ENCODE measurements at regions not wholly inside any gene's neighbourhood (a gene's known extent, or its start where the extent isn't known, plus 50 kb on each side); places are given as distances from the start of the nearest gene placed in this dataset.

GRCh38 chr7:131090886-131091692, 236.6 kb upstream of the MKLN1 start:
- no peak for FAIRE-seq

GRCh38 chr7:131094685-131095084, 233.0 kb upstream of the MKLN1 start:
- no peak for FAIRE-seq

- FAIRE-seq, result no peak
Observed at GRCh38 chr7:131095346-131095745, 232.3 kb upstream of the MKLN1 start.

- no peak for FAIRE-seq
Observed at GRCh38 chr7:131096267-131096927, 231.3 kb upstream of the MKLN1 start.

- FAIRE-seq, result no peak
Observed at GRCh38 chr7:131097662-131098376, 229.9 kb upstream of the MKLN1 start.

GRCh38 chr7:131098527-131098926, 229.1 kb upstream of the MKLN1 start:
- FAIRE-seq, result no peak

GRCh38 chr7:131100357-131101054, 227.2 kb upstream of the MKLN1 start:
- no peak for FAIRE-seq

GRCh38 chr7:131103997-131104396, 223.7 kb upstream of the MKLN1 start:
- FAIRE-seq, result no peak

- no peak for FAIRE-seq
Observed at GRCh38 chr7:131104596-131105293, 222.9 kb upstream of the MKLN1 start.

GRCh38 chr7:131105294-131105798, 222.3 kb upstream of the MKLN1 start:
- no peak for FAIRE-seq

GRCh38 chr7:131105799-131106680, 221.6 kb upstream of the MKLN1 start:
- FAIRE-seq, result no peak

GRCh38 chr7:131106681-131107336, 220.9 kb upstream of the MKLN1 start:
- no peak for FAIRE-seq

- no peak for FAIRE-seq
Observed at GRCh38 chr7:131107337-131108211, 220.1 kb upstream of the MKLN1 start.

- FAIRE-seq, result no peak
Observed at GRCh38 chr7:131108212-131108940, 219.3 kb upstream of the MKLN1 start.

GRCh38 chr7:131109011-131109758, 218.5 kb upstream of the MKLN1 start:
- no peak for FAIRE-seq

- FAIRE-seq, result no peak
Observed at GRCh38 chr7:131109759-131110296, 217.8 kb upstream of the MKLN1 start.

- FAIRE-seq, result no peak
Observed at GRCh38 chr7:131110297-131111080, 217.2 kb upstream of the MKLN1 start.
